PC-9 (cell line): ENCODE measurements at regions not wholly inside any gene's neighbourhood (a gene's known extent, or its start where the extent isn't known, plus 50 kb on each side); places are given as distances from the start of the nearest gene placed in this dataset.

Experiments used
- BruUV-seq: library from RNA; stranded (reverse); fragments of 400-500 nt; replicated peaks from 2 replicates; lab custom pipeline; 2021; lab: Mats Ljungman, UMichigan
- CTCF ChIA-PET: fragments of 300-600 bp; sonication (Branson Sonifier 250); formaldehyde crosslinking; loops from one replicate; lab custom pipeline; 2022; ENCODE audit warnings: antibody characterized with exemption; lab: Charles Lee
- POLR2A ChIA-PET: fragments of 300-600 bp; sonication (Branson Sonifier 250); formaldehyde crosslinking; loops from one replicate; lab custom pipeline; 2022; ENCODE audit warnings: antibody characterized with exemption; ENCODE audit not compliant: unreplicated experiment; lab: Charles Lee
- DNase-seq, 2 experiments: peaks; one replicate each; pipeline versions ENCODE4 v3.0.0 to v3.0.0-alpha.2; 2015 to 2022; ENCODE audit warnings: mixed read lengths in 1 of 2
- H2AFZ ChIP-seq: fragments of 200-600 bp; sonication (generic); 2 replicates; pipeline ENCODE4 v1.8.1; 2017; ENCODE audit warnings: antibody characterized with exemption
- H3F3A ChIP-seq: fragments of 200-600 bp; sonication (generic); 2 replicates; pipeline ENCODE4 v1.8.1; 2017; ENCODE audit warnings: antibody characterized with exemption, mild to moderate bottlenecking, low read depth; ENCODE audit not compliant: insufficient read depth
- H3K27ac ChIP-seq: fragments of 200-600 bp; sonication (generic); 2 replicates; pipeline ENCODE4 v1.6.1; 2016; ENCODE audit warnings: mixed run types
- H3K27me3 ChIP-seq: fragments of 200-600 bp; sonication (generic); 2 replicates; pipeline ENCODE4 v1.6.1; 2016; ENCODE audit warnings: low read depth, mixed run types; ENCODE audit not compliant: insufficient read depth
- H3K36me3 ChIP-seq: fragments of 200-600 bp; sonication (generic); 2 replicates; pipeline ENCODE4 v1.6.1; 2016; ENCODE audit warnings: low read depth, mixed run types
- H3K4me1 ChIP-seq: fragments of 200-600 bp; sonication (generic); replicated peaks from 2 replicates; pipeline ENCODE4 v1.6.1; 2016; ENCODE audit warnings: mixed run types; ENCODE audit not compliant: insufficient read depth
- H3K4me2 ChIP-seq: fragments of 200-600 bp; sonication (generic); 2 replicates; pipeline ENCODE4 v1.6.1; 2017; ENCODE audit warnings: mixed run types
- H3K4me3 ChIP-seq: fragments of 200-600 bp; sonication (generic); 2 replicates; pipeline ENCODE4 v1.6.1; 2016; ENCODE audit warnings: mixed run types
- H3K79me2 ChIP-seq: fragments of 200-600 bp; sonication (generic); 2 replicates; pipeline ENCODE4 v1.6.1; 2017; ENCODE audit warnings: low read depth, mixed run types
- H3K9me2 ChIP-seq: fragments of 200-600 bp; sonication (generic); 2 replicates; pipeline ENCODE4 v1.8.1; 2017; ENCODE audit warnings: mild to moderate bottlenecking; ENCODE audit not compliant: insufficient read depth
- H3K9me3 ChIP-seq: fragments of 200-600 bp; sonication (generic); 2 replicates; pipeline ENCODE4 v1.8.1; 2016; ENCODE audit warnings: low read depth; ENCODE audit not compliant: insufficient read depth
- H4K20me1 ChIP-seq: fragments of 200-600 bp; sonication (generic); 2 replicates; pipeline ENCODE4 v1.8.1; 2017; ENCODE audit not compliant: insufficient read depth
- EZH2 ChIP-seq: fragments of 200-600 bp; sonication (generic); IDR thresholded peaks from 2 replicates; pipeline ENCODE4 v1.8.0; 2017; ENCODE audit warnings: antibody characterized with exemption, low read depth
- intact Hi-C: fragments of 100-400 bp; cut with micrococcal nuclease; formaldehyde crosslinking; loops from one replicate; pipeline ENCODE4 v1.10.0; 2022; ENCODE audit not compliant: unreplicated experiment
- TF ChIP-seq, protein P1 (sequence below): fragments of 200-600 bp; sonication (generic); conservative IDR thresholded peaks from 2 replicates; pipeline ENCODE4 v1.6.1; 2017; ENCODE audit warnings: mixed run types, antibody characterized with exemption, mild to moderate bottlenecking, moderate library complexity

DNA sequence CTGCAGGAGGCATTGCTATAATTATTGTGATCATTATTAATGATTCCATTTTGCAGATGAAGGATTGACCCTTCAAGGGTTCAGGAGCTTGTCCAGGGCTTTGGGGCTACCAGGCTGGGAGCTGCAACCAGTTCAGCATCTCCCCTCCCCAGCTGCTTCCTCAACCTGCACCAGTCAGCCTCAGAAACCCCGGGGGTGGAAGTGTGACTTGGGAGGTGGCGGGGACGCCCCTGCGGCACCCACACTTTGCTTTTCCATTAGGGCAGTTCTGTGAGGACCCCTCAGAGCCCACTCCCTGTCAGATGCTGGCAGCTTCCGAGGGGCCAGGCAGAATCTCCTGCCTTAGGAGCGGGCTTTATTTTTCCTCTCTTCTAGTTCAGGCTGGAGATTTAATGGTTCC lies 85.6 kb downstream of the OLFM1 start:
- Histone ChIP-seq H3K4me3 (no peak overlapping the region), H4K20me1 (no peaks in the 10 kb centered on the region), H3K9me2 (no peaks in the 10 kb centered on the region), H3K27me3 (peaks cover 95% of the 10 kb centered on the region), H3K27ac (no peak overlapping the region), H3K9me3 (no peaks in the 10 kb centered on the region), H3K36me3 (no peaks in the 10 kb centered on the region), H2AFZ (no peak overlapping the region), H3K79me2 (no peaks in the 10 kb centered on the region), H3K4me2 (no peak overlapping the region), H3K4me1 (no peaks in the 10 kb centered on the region), H3F3A (no peaks in the 10 kb centered on the region)
- no TSS peak for BruUV-seq
- DNase-seq: no peak
- intact Hi-C loops: no loop called here
- TF ChIP-seq EZH2: no peak
- TF ChIP-seq, protein P1, sequence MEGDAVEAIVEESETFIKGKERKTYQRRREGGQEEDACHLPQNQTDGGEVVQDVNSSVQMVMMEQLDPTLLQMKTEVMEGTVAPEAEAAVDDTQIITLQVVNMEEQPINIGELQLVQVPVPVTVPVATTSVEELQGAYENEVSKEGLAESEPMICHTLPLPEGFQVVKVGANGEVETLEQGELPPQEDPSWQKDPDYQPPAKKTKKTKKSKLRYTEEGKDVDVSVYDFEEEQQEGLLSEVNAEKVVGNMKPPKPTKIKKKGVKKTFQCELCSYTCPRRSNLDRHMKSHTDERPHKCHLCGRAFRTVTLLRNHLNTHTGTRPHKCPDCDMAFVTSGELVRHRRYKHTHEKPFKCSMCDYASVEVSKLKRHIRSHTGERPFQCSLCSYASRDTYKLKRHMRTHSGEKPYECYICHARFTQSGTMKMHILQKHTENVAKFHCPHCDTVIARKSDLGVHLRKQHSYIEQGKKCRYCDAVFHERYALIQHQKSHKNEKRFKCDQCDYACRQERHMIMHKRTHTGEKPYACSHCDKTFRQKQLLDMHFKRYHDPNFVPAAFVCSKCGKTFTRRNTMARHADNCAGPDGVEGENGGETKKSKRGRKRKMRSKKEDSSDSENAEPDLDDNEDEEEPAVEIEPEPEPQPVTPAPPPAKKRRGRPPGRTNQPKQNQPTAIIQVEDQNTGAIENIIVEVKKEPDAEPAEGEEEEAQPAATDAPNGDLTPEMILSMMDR: no peak
- ChIA-PET POLR2A (no interaction called here), CTCF (no interaction called here)

DNA sequence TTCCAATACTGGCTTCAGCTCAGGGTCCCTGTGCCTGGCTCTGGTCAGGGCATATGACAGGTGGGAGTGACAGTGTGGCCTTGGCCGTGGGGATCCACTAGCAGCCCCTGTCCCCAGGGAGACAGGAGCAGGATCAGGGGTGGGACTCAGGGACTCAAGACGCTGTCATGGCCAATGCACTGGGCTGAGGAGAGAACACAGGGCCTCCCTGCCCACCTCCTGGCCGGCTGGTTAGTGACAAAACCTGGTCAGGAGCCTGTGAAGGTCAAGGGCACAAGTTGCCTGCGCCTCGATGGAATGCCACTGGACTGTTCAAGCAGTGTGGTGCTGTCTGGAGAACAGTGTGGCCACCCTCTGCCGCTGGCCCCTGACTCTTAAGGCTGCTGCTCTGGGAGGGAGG lies 86.8 kb downstream of the OLFM1 start:
- no peaks in the 10 kb centered on the region for H3K9me2 ChIP-seq
- H2AFZ ChIP-seq: no peak overlapping the region
- intact Hi-C loops: no loop called here
- H3K4me3 ChIP-seq: no peak overlapping the region
- no peaks in the 10 kb centered on the region for H3F3A ChIP-seq
- H3K27ac ChIP-seq: no peak overlapping the region
- no peaks in the 10 kb centered on the region for H4K20me1 ChIP-seq
- no peak for DNase-seq
- H3K36me3 ChIP-seq: no peaks in the 10 kb centered on the region
- no peaks in the 10 kb centered on the region for H3K79me2 ChIP-seq
- H3K27me3 ChIP-seq: peaks cover 95% of the 10 kb centered on the region
- CTCF ChIA-PET: no interaction called here
- TF ChIP-seq, protein P1: no peak
- no peak for TF ChIP-seq EZH2
- POLR2A ChIA-PET: no interaction called here
- BruUV-seq: no TSS peak
- no peak overlapping the region for H3K4me2 ChIP-seq
- no peaks in the 10 kb centered on the region for H3K9me3 ChIP-seq
- H3K4me1 ChIP-seq: no peaks in the 10 kb centered on the region

DNA sequence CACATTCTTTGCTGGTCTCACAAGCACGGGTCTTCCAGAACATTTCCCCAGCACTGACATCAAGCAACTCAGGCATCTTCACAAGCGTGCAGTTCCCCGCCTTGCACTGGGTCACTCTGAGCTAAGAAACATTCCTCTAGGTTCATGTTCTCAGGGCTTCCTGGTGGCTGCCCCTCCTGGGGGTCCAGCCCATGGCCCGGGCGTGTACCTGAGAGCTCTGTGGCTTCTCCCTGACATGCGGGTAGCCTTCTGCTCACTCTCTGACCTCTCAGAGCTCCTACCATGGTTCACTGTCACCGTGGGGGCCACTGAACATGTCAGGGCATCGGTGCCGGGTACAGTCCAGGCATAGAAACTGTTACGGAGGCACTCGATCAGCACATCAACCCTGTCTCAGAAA lies 87.5 kb downstream of the OLFM1 start:
- H3K36me3 ChIP-seq: no peaks in the 10 kb centered on the region
- no peak overlapping the region for H2AFZ ChIP-seq
- intact Hi-C loops: no loop called here
- DNase-seq: no peak
- TF ChIP-seq, protein P1: no peak
- no peak for TF ChIP-seq EZH2
- H3K4me2 ChIP-seq: no peak overlapping the region
- no TSS peak for BruUV-seq
- no peaks in the 10 kb centered on the region for H3K9me3 ChIP-seq
- H3K9me2 ChIP-seq: no peaks in the 10 kb centered on the region
- no peak overlapping the region for H3K4me3 ChIP-seq
- H3K27ac ChIP-seq: no peak overlapping the region
- H3K27me3 ChIP-seq: peaks cover 95% of the 10 kb centered on the region
- POLR2A ChIA-PET: no interaction called here
- H4K20me1 ChIP-seq: no peaks in the 10 kb centered on the region
- CTCF ChIA-PET: no interaction called here
- no peaks in the 10 kb centered on the region for H3K79me2 ChIP-seq
- no peaks in the 10 kb centered on the region for H3F3A ChIP-seq
- H3K4me1 ChIP-seq: no peaks in the 10 kb centered on the region
